GM18858 (cell line): ENCODE measurements at regions not wholly inside any gene's neighbourhood (a gene's known extent, or its start where the extent isn't known, plus 50 kb on each side); places are given as distances from the start of the nearest gene placed in this dataset.
"Not testable (repeated sequence)": the region's sequence is repeated elsewhere in the genome, so short reads cannot be mapped to it uniquely, and the experiment has no call there.

Experiments used
- ATAC-seq: cut with Tn5 transposase; IDR thresholded peaks from one replicate; pipeline ENCODE4 v1.9.1; 2021; ENCODE audit not compliant: unreplicated experiment

- ATAC-seq: no peak
Measured at GRCh38 chr4:78691334-78691754, 84.8 kb upstream of the BMP2K start.

- peak; percentile 76 for ATAC-seq
Measured at GRCh38 chr4:78691971-78692821, 84.0 kb upstream of the BMP2K start.

GRCh38 chr4:78692822-78693170 lies 83.4 kb upstream of the BMP2K start:
- no peak for ATAC-seq

GRCh38 chr4:78693777-78694456 lies 82.2 kb upstream of the BMP2K start:
- ATAC-seq: no peak

GRCh38 chr4:78694457-78694787 lies 81.7 kb upstream of the BMP2K start:
- ATAC-seq: no peak

GRCh38 chr4:78695910-78696309 lies 80.2 kb upstream of the BMP2K start:
- no peak for ATAC-seq

GRCh38 chr4:78703079-78703478 lies 73.1 kb upstream of the BMP2K start:
- ATAC-seq: no peak

- no peak for ATAC-seq
Measured at GRCh38 chr4:78704317-78704716, 71.8 kb upstream of the BMP2K start.

GRCh38 chr4:78704981-78705683 lies 71.0 kb upstream of the BMP2K start:
- ATAC-seq: no peak

- no peak for ATAC-seq
Measured at GRCh38 chr4:78706302-78706701, 69.8 kb upstream of the BMP2K start.

GRCh38 chr4:78707268-78707667 lies 68.9 kb upstream of the BMP2K start:
- no peak for ATAC-seq

- ATAC-seq: no peak
Measured at GRCh38 chr4:78707793-78708192, 68.4 kb upstream of the BMP2K start.

- no peak for ATAC-seq
Measured at GRCh38 chr4:78710536-78710935, 65.6 kb upstream of the BMP2K start.

- no peak for ATAC-seq
Measured at GRCh38 chr4:78711676-78712075, 64.5 kb upstream of the BMP2K start.

GRCh38 chr4:78714598-78714997 lies 61.6 kb upstream of the BMP2K start:
- ATAC-seq: not testable (repeated sequence)

GRCh38 chr4:78715372-78715771 lies 60.8 kb upstream of the BMP2K start:
- not testable (repeated sequence) for ATAC-seq

- ATAC-seq: not testable (repeated sequence)
Measured at GRCh38 chr4:78717712-78718111, 58.4 kb upstream of the BMP2K start.

- no peak for ATAC-seq
Measured at GRCh38 chr4:78720204-78720603, 55.9 kb upstream of the BMP2K start.

- ATAC-seq: peak; percentile 93
Measured at GRCh38 chr4:78720994-78721677, 55.0 kb upstream of the BMP2K start.

GRCh38 chr4:78721747-78722146 lies 54.4 kb upstream of the BMP2K start:
- ATAC-seq: no peak

- ATAC-seq: no peak
Measured at GRCh38 chr4:78722320-78722719, 53.8 kb upstream of the BMP2K start.
